GM12875 (cell line): ENCODE measurements at regions not wholly inside any gene's neighbourhood (a gene's known extent, or its start where the extent isn't known, plus 50 kb on each side); places are given as distances from the start of the nearest gene placed in this dataset.

Source experiments
- H3K4me3 ChIP-seq: one replicate; pipeline ENCODE4 v1.5.1; 2011; ENCODE audit warnings: low read depth, low read length, control low read depth
- TF ChIP-seq, protein P1 (sequence below): IDR thresholded peaks from 2 replicates; pipeline ENCODE4 v1.5.1; 2011; ENCODE audit warnings: low read depth, mild to moderate bottlenecking, control low read depth, inconsistent platforms, low read length, moderate library complexity, borderline replicate concordance; ENCODE audit not compliant: insufficient read depth

GRCh38 chr20:48060841-48061720 lies 275.8 kb upstream of the SULF2 start:
- TF ChIP-seq, protein P1, sequence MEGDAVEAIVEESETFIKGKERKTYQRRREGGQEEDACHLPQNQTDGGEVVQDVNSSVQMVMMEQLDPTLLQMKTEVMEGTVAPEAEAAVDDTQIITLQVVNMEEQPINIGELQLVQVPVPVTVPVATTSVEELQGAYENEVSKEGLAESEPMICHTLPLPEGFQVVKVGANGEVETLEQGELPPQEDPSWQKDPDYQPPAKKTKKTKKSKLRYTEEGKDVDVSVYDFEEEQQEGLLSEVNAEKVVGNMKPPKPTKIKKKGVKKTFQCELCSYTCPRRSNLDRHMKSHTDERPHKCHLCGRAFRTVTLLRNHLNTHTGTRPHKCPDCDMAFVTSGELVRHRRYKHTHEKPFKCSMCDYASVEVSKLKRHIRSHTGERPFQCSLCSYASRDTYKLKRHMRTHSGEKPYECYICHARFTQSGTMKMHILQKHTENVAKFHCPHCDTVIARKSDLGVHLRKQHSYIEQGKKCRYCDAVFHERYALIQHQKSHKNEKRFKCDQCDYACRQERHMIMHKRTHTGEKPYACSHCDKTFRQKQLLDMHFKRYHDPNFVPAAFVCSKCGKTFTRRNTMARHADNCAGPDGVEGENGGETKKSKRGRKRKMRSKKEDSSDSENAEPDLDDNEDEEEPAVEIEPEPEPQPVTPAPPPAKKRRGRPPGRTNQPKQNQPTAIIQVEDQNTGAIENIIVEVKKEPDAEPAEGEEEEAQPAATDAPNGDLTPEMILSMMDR = no peak
- H3K4me3 ChIP-seq = no peak overlapping the region

- TF ChIP-seq, protein P1 = no peak
- no peak overlapping the region for H3K4me3 ChIP-seq
These were observed 273.6 kb upstream of the SULF2 start for GRCh38 chr20:48058611-48059559.

DNA sequence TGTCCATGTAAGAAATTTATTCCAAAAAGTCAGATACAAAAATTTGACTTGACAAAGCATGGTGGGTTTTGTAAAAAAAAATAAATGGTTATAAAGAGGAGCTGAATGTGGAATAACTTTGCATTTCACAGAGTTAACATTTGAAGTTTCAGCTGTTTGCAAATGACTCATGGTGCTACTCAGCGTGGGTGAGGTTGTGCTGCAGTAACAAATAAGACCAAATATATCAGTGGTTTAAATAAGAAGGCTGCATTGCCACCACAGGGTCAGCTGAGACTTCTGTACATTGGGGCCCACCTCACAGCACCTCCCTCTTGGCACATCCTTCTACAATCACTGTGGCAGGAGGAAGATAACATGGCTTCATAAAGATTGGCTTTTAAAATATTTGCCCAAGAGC lies 272.5 kb upstream of the SULF2 start:
- H3K4me3 ChIP-seq = no peak overlapping the region
- TF ChIP-seq, protein P1 = no peak

- TF ChIP-seq, protein P1 = no peak
- H3K4me3 ChIP-seq = no peak overlapping the region
These were observed 272.0 kb upstream of the SULF2 start for GRCh38 chr20:48057251-48057650.

DNA sequence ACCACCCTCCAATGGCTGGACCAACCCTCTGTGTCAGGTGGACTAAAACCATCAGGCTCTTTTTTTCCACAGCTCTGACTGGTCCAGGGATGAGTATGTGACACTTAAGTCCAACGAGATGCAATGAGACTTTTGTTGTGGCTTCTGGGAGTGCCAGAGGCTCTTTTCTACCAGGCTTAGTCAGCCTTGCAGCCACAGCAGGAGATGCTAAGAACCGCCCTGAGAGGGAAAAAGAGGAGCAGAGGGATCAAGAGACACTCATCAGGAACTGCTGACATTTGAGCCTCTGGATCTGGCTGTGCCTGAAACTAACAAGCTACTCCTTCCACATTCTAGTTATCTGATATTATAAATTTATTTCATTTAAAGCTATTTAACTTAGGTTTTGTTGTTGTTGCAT lies 270.9 kb upstream of the SULF2 start:
- TF ChIP-seq, protein P1 = no peak

DNA sequence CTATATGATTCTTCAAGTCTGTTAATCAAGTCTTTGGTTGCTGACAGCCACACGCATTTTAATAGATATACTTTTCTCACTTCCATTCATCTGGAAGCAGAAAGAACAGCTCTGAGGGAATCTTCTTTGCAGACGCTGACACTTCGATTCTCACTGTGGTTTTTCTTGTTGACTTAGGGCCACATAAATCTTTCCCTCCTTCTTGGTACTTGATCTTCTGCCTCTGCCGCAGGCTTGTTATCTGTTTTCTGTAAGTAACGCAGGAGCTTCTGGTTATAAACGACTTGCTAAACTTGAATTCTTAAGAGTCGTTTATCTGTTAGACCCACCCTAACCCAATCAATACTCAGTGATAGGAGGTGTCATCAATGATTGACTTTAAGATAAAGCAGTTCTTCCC lies 268.8 kb upstream of the SULF2 start:
- H3K4me3 ChIP-seq = no peak overlapping the region
- TF ChIP-seq, protein P1 = no peak

More for the DNA sequence above, 270.9 kb upstream of the SULF2 start:
- no peak overlapping the region for H3K4me3 ChIP-seq

DNA sequence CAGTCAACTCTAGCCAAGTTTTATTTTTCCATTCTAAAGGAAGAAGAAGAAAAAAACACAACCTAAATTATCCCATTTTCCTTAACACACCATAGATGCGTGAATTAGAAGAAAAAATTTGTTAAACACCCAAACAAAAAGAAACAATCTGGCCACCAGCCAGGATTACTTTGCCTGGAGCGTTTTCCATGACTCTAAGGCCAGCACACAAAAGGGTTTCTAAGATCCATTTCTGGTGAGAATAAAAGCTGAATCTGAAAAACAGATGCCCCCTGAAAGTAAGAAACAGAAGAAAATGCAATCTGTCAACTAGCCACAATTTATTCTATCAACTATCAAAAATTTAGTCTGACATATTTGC lies 267.2 kb upstream of the SULF2 start:
- TF ChIP-seq, protein P1 = no peak
- no peak overlapping the region for H3K4me3 ChIP-seq
